Activated gamma-delta T cell (primary cell): ENCODE measurements at regions not wholly inside any gene's neighbourhood (a gene's known extent, or its start where the extent isn't known, plus 50 kb on each side); places are given as distances from the start of the nearest gene placed in this dataset.

Experiments
- DNase-seq: peaks from one replicate; lab custom pipeline; 2025; lab: John Stamatoyannopoulos, UW

- DNase-seq = no peak
Measured at GRCh38 chr5:97405941-97406340, 222.9 kb upstream of the RIOK2 start.

GRCh38 chr5:97406946-97407676 is 224.1 kb upstream of the RIOK2 start:
- no peak for DNase-seq

GRCh38 chr5:97408331-97408730 is 225.3 kb upstream of the RIOK2 start:
- no peak for DNase-seq

GRCh38 chr5:97412959-97413358 is 229.9 kb upstream of the RIOK2 start:
- DNase-seq = no peak

GRCh38 chr5:97417986-97418385 is 234.9 kb upstream of the RIOK2 start:
- DNase-seq = no peak

- DNase-seq = no peak
Measured at GRCh38 chr5:97418462-97418861, 235.4 kb upstream of the RIOK2 start.

GRCh38 chr5:97420646-97421045 is 237.6 kb upstream of the RIOK2 start:
- DNase-seq = no peak

- no peak for DNase-seq
Measured at GRCh38 chr5:97422678-97423077, 239.6 kb upstream of the RIOK2 start.

- DNase-seq = no peak
Measured at GRCh38 chr5:97425511-97425910, 242.5 kb upstream of the RIOK2 start.

- no peak for DNase-seq
Measured at GRCh38 chr5:97427235-97427634, 244.2 kb upstream of the RIOK2 start.

- DNase-seq = no peak
Measured at GRCh38 chr5:97434021-97434420, 251.0 kb upstream of the RIOK2 start.

GRCh38 chr5:97436405-97436804 is 253.4 kb upstream of the RIOK2 start:
- DNase-seq = no peak

- no peak for DNase-seq
Measured at GRCh38 chr5:97443740-97444139, 260.7 kb upstream of the RIOK2 start.

- no peak for DNase-seq
Measured at GRCh38 chr5:97449172-97449571, 266.1 kb upstream of the RIOK2 start.

- DNase-seq = no peak
Measured at GRCh38 chr5:97452646-97453045, 269.6 kb upstream of the RIOK2 start.

GRCh38 chr5:97453263-97453662 is 270.2 kb upstream of the RIOK2 start:
- DNase-seq = no peak

- no peak for DNase-seq
Measured at GRCh38 chr5:97454015-97454414, 271.0 kb upstream of the RIOK2 start.

GRCh38 chr5:97455996-97456395 is 272.9 kb upstream of the RIOK2 start:
- no peak for DNase-seq

GRCh38 chr5:97458851-97459250 is 275.8 kb upstream of the RIOK2 start:
- no peak for DNase-seq

GRCh38 chr5:97471951-97472350 is 288.9 kb upstream of the RIOK2 start:
- DNase-seq = no peak

GRCh38 chr5:97475847-97476246 is 292.8 kb upstream of the RIOK2 start:
- no peak for DNase-seq

GRCh38 chr5:97476852-97477534 is 293.9 kb upstream of the RIOK2 start:
- no peak for DNase-seq

GRCh38 chr5:97478483-97478882 is 295.4 kb upstream of the RIOK2 start:
- DNase-seq = no peak

- DNase-seq = no peak
Measured at GRCh38 chr5:97480313-97480712, 297.3 kb upstream of the RIOK2 start.
